ENCODE measurements at regions not wholly inside any gene's neighbourhood (a gene's known extent, or its start where the extent isn't known, plus 50 kb on each side); places are given as distances from the start of the nearest gene placed in this dataset.

- TF ChIP-seq, protein P1, sequence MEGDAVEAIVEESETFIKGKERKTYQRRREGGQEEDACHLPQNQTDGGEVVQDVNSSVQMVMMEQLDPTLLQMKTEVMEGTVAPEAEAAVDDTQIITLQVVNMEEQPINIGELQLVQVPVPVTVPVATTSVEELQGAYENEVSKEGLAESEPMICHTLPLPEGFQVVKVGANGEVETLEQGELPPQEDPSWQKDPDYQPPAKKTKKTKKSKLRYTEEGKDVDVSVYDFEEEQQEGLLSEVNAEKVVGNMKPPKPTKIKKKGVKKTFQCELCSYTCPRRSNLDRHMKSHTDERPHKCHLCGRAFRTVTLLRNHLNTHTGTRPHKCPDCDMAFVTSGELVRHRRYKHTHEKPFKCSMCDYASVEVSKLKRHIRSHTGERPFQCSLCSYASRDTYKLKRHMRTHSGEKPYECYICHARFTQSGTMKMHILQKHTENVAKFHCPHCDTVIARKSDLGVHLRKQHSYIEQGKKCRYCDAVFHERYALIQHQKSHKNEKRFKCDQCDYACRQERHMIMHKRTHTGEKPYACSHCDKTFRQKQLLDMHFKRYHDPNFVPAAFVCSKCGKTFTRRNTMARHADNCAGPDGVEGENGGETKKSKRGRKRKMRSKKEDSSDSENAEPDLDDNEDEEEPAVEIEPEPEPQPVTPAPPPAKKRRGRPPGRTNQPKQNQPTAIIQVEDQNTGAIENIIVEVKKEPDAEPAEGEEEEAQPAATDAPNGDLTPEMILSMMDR (IDR thresholded peaks at IDR 0.05): no peak
- TF ChIP-seq POLR2A (IDR thresholded peaks at IDR 0.05): no peak
Observed at GRCh38 chr14:82830596-82830995, 1296.9 kb upstream of the SEL1L start.
